HepG2 (cell line): ENCODE measurements at regions not wholly inside any gene's neighbourhood (a gene's known extent, or its start where the extent isn't known, plus 50 kb on each side); places are given as distances from the start of the nearest gene placed in this dataset.

Source experiments
- ATM ChIP-seq: fragments of 450-650 bp; IDR thresholded peaks from 2 replicates; pipeline ENCODE4 v1.7.1; 2017; ENCODE audit warnings: mild to moderate bottlenecking, borderline replicate concordance
- EP300 ChIP-seq, 3 experiments: sonication (generic) in 1 of 3; formaldehyde crosslinking in 1 of 3; IDR thresholded peaks; 2 replicates each; pipeline versions ENCODE4 v1.5.1 to v1.6.1; 2011 to 2020; ENCODE audit warnings: low read depth in 2 of 3, low read length in 2 of 3, borderline replicate concordance in 1 of 3, improper control_type of control experiment in 1 of 3, mild to moderate bottlenecking in 1 of 3, missing genetic modification reagents in 1 of 3, moderate library complexity in 1 of 3
- FOXA1 ChIP-seq, 2 experiments: fragments of 450-650 bp in 1 of 2; sonication (generic) in 1 of 2; formaldehyde crosslinking in 1 of 2; IDR thresholded peaks; 2 replicates each; pipeline versions ENCODE4 v1.4.0 to v1.6.1; 2016 to 2020; ENCODE audit warnings: missing genetic modification reagents in 1 of 2
- NR2F1 ChIP-seq, 2 experiments: fragments of 450-650 bp in 1 of 2; formaldehyde crosslinking in 1 of 2; IDR thresholded peaks; 2 replicates each; pipeline versions ENCODE4 v1.5.0 to v1.6.1; 2016 to 2020; ENCODE audit warnings: mild to moderate bottlenecking in 1 of 2, missing compliant biosample characterization in 1 of 2, missing genetic modification reagents in 1 of 2, moderate library complexity in 1 of 2
- ZKSCAN8 ChIP-seq: IDR thresholded peaks from 2 replicates; pipeline ENCODE4 v1.6.1; 2016; ENCODE audit warnings: borderline replicate concordance, missing genetic modification reagents, missing compliant biosample characterization

- TF ChIP-seq NR2F1 (CRISPR knock-in tag; IDR thresholded peaks at IDR 0.05) = no peak
- TF ChIP-seq EP300 (IDR thresholded peaks at IDR 0.05; ENCODE audit: low read depth in 2 of 2, low read length in 2 of 2) = no peak
- TF ChIP-seq EP300 (CRISPR knock-in tag; IDR thresholded peaks at IDR 0.05; ENCODE audit: borderline replicate concordance) = no peak
- no peak for TF ChIP-seq ZKSCAN8 (CRISPR knock-in tag)
- TF ChIP-seq FOXA1 (IDR thresholded peaks at IDR 0.05) = no peak
- TF ChIP-seq FOXA1 (CRISPR knock-in tag; IDR thresholded peaks at IDR 0.05) = no peak
- no peak for TF ChIP-seq ATM
Measured at GRCh38 chr2:199199797-199200196, 257.9 kb downstream of the SATB2 start.
